ENCODE measurements at regions not wholly inside any gene's neighbourhood (a gene's known extent, or its start where the extent isn't known, plus 50 kb on each side); places are given as distances from the start of the nearest gene placed in this dataset.
A peak's percentile ranks its signal among the peaks of the same experiment; 100 is the strongest.
"Not testable (repeated sequence)": the region's sequence is repeated elsewhere in the genome, so short reads cannot be mapped to it uniquely, and the experiment has no call there.

DNA sequence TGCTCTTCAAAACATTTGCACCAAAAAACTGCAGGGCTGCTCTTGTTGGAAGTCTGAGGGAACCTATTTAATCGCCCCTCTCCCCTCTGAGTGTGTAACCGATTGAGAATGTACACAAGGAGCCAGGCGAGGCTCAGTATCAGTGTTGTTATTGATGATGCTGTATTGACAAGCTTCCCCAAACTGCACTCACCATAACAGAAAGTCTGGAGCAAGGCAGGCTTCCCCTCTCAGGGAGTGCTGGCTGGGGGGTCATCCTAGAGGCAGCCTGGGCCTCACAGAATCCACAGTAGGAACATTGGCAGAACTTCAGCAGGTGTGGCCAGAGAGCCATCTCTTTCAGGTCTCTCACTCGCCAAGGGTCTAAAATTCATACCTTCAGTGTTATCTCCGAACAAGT is 58.1 kb upstream of the TUNAR start:
- no peak for DNase-seq (ENCODE audit: low spot score)

DNA sequence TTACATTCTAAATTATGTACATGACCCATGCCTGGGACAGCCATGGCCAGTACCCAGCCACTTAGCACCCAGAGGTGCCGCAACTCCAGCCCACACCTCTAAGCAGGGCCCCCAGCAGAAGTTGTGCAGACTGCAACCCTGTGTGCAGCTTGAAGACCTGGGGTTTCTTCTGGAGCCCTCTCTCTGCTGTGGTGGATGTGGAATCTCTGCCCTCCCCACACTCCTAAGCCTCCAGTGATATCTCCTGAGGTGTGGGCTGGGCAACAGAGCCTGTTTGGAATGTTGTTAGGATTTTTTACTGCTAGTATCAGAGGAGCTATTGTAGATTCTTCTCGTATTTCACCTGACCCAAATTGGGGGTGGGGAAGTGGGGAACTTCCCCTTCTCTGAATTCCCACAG is 59.4 kb upstream of the TUNAR start:
- DNase-seq (ENCODE audit: low spot score), result no peak

DNA sequence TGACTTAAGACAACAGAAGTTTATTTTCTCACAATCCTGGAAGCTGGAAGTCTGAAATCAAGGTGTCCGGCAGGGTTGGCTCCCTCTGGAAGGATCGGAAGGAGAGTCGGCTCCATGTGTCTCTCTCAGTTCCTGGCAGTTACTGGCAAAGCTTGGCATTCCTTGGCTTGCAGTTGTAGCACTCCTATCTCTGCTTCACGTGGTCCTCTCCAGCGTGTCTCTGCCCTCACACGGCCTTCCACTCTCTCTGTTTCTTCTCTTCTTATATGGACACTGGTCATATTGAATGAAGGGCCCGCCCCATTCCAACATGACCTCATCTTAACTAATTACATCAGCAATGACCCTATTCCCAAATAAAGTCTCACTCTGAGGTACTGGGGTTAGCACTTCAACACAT is 60.1 kb upstream of the TUNAR start:
- no peak for DNase-seq (ENCODE audit: low spot score)

DNA sequence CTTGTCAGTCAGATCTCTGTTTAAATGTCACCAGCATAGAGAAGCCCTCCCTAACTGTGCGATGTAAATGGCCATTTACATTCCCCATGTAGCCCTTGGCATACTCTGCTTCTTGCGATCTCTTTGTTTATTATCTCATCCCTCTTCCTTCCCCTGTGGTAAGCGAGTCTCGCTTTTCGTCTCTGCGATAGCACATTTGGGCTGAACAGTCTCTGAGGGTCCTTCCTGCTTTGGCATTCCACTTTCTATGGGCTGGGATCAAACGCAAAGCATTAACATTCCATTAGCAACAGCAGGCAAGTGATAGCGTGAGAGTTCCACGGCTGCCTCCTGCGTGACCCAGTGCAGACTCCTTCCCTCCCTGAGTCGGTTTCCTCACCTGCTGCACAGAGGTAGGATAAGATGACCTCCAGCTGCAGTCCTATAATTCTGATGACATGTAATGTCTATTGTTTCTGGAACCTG is 61.4 kb upstream of the TUNAR start:
- DNase-seq (ENCODE audit: low spot score), result no peak

DNA sequence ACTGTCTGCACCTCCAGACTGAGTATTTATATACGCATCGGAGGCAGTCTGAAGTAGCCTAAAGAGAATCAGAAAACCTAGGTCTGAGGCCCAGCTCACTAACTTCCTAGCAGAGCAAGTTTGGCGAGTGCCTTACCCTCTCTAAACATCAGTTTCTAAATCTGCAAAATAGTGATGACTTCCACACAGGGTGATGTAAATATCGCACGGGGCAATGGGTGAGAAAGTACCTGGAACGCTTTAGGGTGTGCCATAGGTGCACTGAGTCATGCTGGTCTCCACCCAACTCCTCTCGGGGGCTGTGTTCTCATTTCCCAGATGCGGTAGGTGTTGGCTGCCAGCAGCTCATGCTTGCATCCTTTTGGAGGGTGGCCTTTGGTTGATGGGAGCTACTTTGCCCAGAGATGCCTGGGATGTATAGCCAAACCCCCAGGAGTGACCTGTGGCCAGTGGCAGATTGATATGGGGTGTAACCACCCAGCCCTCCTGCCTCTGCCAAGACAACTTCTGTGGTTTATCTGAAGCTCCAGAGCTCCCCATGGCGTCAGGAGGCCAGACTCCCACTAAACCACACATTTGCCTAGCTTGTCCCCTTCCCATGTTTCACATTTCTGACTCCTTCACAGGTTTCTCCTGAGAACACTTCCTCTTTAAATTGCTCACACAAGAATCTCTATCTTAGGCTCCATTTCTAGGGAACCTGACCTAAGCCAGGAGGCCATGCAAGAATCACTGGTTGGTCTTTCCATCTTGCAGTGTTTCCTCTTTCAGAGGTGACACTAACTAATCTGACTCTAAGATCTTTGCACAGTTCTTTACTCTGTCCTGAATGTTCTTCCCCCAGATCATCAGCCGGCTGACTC is 62.0 kb upstream of the TUNAR start:
- no peak for DNase-seq (ENCODE audit: low spot score)

DNA sequence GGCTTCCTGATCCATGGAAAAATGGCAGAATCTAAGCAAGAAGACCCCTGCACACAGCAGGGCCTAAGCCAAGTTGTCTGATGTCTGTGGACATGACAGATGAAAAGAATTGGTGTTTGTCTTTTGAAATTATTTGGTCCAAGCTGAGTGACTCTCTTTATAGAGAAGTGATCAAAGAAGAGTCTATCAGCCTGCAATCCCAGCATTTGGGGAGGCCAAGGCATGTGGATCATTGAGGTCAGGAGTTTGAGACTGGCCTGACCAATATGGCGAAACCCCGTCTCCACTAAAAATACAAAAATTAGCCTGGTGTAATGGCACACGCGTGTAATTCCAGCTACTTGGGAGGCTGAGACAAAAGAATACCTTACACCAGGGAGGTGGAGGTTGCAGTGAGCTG is 64.8 kb upstream of the TUNAR start:
- DNase-seq (ENCODE audit: low spot score), result no peak

DNA sequence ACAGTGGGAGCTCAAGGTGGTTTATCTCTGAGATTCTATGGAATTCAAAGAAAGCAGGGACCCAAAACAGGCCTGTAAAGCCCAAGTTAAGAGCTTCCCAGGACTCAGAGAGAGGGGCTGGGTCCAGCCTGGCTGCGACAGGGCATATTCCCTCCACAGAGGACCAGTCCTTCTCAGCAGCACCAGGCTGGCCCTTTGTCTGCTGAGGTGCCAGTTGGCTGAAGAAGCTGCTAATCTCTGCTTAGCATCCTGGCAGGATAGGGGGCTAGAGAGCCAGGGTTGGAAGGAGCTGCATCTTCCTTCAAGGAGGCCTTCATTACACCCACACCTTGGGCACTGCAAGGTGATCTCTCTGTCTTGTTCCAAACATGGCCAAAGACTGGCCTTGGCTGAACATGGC is 68.3 kb upstream of the TUNAR start:
- no peak for DNase-seq (ENCODE audit: low spot score)

DNA sequence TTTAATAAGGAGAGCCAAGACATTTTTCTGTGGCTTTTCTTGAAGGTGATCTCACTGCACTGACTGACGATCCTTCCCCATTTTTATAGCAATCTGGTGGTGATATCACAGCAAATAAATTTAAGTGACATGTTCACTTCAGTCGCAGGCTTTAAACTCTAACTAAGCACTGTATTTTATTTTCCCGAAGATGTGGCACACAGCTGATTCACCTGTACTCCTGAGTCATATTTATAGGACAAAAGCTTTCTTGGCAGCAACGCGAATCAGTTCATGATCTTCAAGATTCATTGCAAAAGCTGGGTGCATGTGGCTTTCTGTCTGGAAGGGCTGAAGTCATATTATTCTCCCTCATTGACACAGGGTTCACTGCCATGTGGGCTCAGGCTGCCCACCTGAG is 79.8 kb upstream of the TUNAR start:
- no peak for DNase-seq (ENCODE audit: low spot score)

DNA sequence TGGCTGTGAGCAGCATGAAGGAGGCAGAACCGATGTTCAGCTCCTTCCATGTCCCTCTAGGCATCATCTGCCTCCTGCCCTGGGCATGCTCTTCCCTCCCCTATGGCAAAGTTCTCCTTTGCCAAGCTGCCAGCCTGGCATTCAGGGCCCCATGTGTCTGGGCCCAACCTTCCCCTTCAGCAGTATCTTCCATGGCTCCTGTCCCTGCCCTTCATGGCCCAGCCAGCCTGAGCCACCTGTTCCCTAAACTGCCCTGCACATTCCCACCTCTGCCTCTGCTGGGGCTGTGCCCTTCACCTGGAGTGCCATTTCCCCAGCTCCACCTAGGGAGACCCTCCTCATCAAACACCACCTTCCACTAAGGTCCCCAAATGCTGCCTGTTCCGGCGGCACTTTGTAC is 74.0 kb upstream of the TCL1A start:
- DNase-seq (ENCODE audit: low spot score), result no peak

DNA sequence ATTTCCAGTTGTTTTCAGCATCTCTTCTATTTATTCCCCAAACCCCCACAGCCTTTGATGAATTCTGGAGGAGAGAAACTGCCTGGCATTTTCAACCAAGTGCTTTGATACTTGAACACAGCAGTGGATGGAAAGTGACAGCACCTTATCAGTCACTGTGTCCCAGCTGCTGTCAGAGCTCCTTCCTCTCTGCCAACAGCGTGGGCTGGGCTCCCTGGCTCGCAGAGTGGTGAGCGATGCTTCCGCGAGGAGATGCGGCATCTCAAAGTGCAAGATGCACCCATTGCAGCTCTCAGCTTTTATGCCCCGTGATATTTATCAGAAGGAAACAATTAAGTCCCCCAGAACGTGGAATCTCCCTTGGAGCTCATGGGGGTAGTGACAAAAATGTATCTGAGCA is 72.6 kb upstream of the TCL1A start:
- no peak for DNase-seq (ENCODE audit: low spot score)

DNA sequence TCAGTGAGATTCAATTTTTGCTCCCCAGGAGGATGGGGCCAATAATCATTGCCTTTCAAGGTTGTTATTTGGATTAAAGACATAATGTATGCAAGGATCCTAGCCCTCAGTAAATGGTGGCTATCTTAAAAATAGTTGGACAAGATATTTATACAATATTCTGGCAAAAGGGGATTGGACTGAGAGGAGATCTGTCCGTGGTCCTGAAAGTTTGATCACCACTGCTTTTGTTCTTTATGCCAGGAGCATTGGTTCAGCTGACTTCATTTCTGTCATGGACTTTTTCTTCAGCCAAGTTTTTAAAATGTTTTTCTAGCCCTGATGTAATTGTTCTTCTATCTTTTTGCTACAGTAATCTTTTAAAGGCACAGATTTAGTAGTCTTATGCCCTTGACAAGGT is 70.2 kb upstream of the TCL1A start:
- no peak for DNase-seq (ENCODE audit: low spot score)

DNA sequence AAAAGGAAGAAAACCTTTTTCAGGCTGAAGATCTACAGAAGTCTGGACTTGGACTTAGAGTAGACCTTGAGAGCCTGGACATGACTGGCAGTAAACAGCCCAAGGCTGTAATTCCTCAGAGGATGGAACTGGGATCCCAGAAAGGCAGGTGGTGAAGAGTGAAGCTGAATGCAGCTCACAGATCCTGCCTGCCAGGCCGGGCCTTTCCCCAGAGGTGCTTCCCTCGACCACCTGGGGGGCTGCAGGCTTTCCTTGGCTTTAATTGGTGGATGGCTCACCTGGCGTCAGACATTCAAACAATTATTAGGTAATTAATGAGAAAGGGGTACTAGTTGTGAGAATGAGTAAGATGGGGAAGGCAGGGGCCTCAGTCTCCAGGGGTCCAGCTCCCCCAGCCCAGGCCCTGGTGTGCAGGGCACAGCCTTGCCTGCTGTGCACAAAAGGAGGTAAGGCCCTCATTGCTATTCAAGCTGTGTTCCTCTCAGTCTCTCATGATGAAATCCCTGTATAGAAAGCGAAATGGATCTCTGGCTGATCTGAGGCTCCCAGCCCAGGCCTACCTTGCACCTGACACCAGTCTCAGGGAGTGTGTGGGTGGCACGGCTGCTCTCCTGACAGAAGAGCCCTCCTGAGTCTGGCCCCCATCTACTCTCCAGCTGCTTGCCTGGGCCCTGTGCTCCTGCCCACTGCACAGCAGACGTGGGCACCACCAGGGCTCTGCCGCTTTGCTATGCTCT is 63.0 kb upstream of the TCL1A start:
- no peak for DNase-seq (ENCODE audit: low spot score)

DNA sequence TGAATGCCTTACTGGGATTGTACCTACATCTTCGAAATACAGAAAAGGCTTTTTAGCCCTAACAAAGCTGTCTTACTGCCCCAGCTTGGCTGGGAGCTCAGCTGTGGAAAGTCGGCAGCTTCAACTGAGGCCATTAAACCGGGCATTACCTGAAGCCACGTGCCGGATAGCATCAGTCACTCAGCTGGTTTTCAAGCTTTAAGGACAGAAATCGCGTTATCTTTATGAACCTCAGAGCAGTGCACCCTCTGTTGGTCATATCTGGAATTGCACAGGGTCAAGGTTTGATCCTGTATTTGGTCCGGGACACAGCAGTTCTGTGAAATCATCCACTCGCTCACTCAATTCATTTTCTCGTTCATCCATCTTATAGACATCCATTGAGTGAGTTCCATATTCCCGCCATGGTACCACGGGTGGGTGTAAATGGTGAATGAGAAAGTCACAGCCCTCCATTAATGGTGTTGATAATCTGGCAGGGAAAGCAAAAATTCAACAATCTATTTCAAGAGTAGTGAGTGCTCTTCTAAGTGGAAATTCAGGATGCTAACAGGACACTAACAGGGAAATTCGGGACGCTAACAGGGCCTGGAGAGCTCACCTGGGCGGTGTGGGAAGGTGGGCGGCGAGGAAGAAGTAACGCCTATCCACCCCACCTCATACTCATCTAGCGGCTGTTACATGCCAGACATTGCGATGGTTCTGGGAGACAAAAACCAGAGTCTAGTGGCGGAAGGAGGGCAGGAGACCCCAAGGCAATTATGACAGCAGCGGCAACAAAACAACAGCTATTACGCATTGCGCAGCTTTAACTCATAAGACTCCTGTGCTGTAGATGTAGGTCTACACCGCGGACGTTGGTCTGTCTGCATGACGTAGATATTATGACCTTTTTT is 60.6 kb upstream of the TCL1A start:
- peak; percentile 17 for DNase-seq (ENCODE audit: low spot score)

DNA sequence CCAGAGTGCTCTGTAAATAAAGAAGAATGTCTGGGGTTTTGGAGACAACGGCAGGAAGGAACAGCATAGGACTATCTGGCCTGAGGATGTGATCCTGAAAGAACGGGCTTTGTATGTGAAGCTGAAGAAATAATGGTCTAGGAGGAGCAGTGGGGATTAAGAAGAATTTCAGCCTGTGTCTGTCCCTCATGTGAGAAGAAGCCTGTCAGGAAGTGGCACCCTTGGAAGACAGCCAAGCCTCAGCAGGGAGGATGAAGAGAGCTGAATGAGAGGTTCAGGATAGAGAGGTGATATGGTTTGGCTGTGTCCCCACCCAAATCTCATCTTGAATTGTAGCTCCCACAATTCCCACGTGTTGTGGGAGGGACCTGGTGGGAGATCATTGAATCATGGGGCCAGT is 56.9 kb upstream of the TCL1A start:
- no peak for DNase-seq (ENCODE audit: low spot score)

DNA sequence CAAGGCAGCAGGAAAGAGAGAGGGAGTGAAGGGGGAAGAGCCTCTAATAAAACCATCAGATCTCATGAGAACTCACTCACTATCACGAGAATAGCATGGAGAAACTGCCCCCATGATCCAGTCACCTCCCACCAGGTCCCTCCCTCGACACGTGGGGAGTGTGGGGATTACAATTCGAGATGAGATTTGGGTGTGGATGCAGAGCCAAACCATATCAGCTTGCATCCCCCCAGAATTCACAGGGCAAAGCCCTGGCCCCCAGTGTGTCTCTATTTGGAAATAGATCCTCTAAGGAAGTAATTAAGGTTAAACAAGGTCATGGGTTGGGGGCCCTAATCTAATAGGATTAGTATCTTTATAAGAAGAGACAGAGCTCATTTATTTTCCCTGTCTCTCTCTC is 56.1 kb upstream of the TCL1A start:
- no peak for DNase-seq (ENCODE audit: low spot score)

DNA sequence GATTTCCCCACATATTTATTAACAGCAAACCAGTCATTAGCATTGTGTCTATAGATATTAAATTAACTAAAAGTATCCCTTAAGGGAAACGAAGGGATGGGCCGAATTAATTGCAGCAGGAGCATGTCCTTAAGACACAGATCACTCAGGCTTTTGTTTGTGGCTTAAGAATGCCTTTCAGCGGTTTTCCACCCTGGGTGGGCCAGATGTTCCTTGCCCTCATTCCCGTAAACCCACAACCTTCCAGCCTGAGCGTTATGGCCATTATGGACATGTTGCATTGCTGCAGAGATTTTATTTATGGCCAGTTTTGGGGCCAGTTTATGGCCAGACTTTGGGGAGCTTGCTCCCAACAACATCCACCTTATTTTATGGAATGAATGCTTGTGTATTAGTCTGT is 55.5 kb upstream of the TCL1A start:
- not testable (repeated sequence) for DNase-seq (ENCODE audit: low spot score)

DNA sequence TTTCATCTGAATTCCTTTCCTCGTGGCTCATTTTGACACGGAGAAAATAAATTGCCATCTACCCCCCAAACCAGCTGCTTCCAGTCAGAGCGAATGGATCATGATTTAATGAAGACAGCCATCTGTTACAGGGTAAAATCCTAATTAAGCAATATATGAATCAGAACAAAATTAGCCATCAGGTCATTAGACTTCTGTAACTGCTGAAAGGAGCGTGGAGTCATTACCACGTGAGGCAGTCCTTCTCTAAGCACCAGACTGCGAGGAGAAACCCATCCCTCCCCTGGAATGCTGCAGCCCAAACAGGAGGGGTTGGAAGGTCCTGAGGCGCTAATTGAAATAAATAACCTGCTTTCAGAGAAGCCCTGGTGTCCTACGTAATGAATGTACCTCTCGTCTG is 51.1 kb upstream of the TCL1A start:
- DNase-seq (ENCODE audit: low spot score), result no peak

DNA sequence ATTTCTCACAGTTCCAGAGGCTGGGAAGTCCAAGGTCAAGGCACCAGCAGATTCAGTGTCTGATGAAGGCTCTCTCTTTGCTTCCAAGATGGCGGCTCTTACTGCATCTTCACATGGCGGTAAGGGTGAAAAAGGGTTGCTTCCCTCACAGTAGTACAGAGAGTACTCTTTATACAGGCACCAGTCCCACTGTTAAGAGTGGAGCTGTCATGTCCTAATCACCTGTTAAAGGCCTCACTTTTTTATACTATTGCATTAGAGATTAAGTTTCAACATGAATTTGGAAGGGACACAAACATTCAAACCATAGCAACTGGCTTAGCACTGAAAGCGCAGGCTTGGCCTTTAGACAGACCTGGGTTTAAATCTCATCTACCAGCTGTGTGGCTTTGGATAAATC is 50.0 kb upstream of the TCL1A start:
- no peak for DNase-seq (ENCODE audit: low spot score)
